Activated effector memory CD4-positive, alpha-beta T cell treated with Interleukin-2 at 50 U/mL for 16 hours (primary cell): ENCODE measurements at regions not wholly inside any gene's neighbourhood (a gene's known extent, or its start where the extent isn't known, plus 50 kb on each side); places are given as distances from the start of the nearest gene placed in this dataset.

Experiments
- DNase-seq: peaks from one replicate; pipeline ENCODE4 v3.0.0-alpha.2; 2020

- no peak for DNase-seq
Measured at GRCh38 chr6:9507136-9507895, 907.6 kb downstream of the TFAP2A start.

DNA sequence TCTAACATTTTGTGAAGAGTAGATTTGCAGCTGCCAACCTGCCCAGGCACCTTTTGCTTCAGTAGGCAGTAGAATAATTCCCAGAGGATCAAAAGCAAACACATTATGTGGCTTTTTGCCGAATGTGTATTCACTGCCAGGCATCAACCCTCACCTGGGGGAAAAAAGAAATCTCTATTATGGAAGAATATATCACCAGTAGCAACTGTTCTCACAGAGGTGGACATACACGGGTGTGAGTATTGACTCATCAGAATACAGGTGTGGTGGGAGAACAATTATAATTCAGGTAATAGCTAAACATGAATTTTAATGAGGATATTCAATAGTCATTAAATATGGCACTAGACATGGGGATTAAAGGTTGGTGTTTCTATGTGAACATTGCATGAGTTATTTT, 910.7 kb downstream of the TFAP2A start:
- DNase-seq = no peak

- DNase-seq = no peak
Measured at GRCh38 chr6:9503111-9503761, 911.6 kb downstream of the TFAP2A start.

GRCh38 chr6:9499709-9500108, 915.2 kb downstream of the TFAP2A start:
- DNase-seq = no peak

GRCh38 chr6:9496837-9497236, 918.0 kb downstream of the TFAP2A start:
- no peak for DNase-seq

DNA sequence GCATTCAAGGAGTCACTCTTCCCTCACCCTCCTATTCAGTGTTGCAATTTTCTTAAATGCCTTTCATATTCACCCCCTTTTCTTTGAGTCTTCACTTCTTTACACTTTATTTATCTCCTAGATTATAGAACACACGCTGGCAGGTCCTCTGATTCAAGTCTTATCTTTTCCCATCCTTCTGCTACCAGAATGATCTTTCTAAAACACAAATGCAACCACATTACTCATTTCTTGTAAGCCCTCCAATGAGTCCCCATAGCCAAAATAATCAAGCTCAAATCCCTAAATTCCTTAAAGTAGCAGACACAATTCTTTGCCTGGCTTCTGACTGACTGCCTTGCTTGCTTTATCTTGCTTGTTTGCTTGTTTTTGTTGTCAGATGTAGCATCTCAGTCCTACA, 920.0 kb downstream of the TFAP2A start:
- DNase-seq = no peak

DNA sequence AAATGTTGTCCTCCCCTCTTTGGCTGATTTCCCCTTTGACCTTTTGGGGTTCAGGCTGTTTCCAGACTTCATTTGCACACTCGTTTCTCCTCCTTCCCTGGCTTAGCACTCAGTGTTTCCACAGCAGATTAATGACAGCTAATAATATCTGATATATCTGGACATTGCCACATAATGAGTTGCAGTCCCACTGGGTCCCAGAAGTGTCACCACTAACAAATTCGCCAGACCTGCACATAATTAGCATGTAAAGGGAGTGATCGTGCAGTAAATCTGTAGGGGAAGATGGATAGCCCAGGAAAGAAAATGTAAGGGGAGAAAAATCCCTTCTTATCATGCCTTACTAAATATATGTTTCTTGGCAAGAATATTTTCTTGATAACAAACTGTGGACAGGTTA, 922.1 kb downstream of the TFAP2A start:
- no peak for DNase-seq

DNA sequence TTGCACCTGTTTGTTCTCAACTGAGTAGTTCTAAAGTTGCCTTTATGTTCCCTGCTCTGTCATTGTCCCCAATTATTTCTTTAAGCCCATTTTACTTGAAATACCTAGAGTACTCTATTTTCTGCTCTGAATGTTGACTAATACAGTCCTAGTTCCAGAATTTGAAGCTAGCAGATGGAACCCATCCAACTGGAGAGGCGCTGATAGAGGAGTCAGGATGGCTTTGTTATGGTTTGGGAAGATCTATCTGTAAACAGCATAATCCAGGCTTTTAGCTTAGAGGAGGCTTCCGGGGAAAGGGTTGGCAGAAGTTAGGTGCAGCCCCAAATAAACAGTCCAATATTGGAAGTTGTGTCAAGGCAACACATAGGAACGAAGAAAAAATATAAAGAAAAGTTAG, 927.7 kb downstream of the TFAP2A start:
- DNase-seq = no peak

GRCh38 chr6:9485992-9486391, 928.9 kb downstream of the TFAP2A start:
- DNase-seq = no peak

DNA sequence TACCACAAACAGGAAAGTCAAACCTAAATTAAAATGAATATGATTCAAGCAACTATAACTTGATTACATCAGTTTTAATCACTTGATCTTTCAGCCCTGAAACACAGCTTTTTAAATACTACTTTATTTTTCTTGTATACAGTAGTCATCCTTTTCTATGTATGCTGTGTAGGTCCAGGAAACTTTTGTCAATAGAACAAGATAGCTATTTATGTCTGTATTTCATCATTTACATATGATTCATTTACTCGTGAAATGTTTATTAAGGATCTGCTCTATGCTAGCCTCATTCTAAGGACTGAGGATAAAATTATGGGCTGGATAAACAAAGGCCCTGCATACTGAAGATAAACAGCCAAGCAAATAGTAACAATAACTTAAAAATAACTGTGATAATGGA, 930.2 kb downstream of the TFAP2A start:
- DNase-seq = no peak

- DNase-seq = no peak
Measured at GRCh38 chr6:9484091-9484490, 930.8 kb downstream of the TFAP2A start.

GRCh38 chr6:9482030-9482738, 932.7 kb downstream of the TFAP2A start:
- no peak for DNase-seq

DNA sequence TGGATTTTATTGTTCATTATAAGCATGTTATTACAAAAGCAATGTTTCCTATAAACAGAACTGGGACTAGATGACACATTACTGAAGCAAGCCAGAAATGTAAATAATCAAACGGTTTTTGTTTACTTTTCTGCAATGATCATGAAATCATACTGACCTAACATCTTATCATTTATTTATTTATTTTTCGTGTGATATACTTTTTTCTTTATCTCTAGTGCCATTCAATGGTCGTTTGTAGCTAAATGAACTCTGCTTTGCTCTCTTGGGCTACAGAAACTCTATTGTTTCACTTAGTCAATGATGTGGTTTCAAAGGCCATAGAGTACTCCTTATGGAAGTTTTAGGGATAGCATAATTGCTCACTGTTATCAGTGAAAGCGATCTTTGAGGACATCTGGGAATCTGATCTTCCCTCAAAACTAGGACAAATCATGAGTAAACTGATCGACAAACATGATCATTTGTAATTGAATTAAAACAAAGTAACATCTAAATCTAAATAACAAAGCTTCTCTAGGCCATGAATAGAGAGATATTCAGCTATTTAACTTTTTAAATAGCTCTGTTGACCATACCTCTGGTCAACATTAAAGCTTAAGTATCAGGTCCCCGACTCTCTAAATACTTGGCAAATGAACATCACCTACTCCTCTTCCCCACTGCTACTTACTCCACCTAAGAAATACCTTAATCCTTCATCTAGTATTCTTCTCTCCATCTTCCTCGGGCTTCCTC, 933.4 kb downstream of the TFAP2A start:
- no peak for DNase-seq

DNA sequence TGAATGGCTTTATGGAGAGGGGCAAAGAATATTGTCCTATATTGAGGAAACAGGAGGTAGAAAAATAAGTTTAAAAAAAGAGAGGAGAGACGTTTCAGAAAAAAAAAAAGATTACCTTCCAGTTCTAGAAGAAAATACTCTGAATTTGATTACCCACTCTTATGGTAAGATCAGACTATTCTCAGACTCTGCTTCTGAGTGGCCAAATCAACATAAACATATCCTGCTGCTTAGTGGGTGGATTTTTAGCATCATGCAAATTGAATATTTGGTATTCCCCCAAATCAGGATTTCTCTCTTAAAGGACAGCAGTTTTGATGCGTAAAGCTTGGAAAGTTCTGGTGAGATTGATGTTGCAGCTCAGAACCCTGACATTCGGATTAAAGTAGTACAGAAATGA, 946.6 kb downstream of the TFAP2A start:
- no peak for DNase-seq

- DNase-seq = no peak
Measured at GRCh38 chr6:9467741-9468140, 947.1 kb downstream of the TFAP2A start.

DNA sequence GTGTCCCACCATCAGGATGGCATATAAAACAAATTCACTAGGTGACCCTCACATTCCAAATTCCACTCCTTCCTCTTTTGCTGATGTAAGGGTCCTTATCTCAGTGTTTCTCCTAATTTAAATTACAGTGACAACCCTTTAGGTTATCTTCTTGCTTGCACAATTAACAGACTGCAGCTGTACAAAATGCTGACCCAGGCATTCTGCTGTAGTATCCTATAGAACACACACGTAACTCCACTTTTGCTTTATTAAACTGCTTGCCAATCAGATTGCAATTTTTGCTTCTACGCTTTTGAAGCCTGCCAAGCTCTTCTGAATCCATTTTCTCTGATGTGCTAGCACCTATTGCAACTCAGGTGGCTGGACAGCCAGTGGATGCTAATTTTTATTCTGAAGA, 950.3 kb downstream of the TFAP2A start:
- no peak for DNase-seq

GRCh38 chr6:9463311-9463710, 951.6 kb downstream of the TFAP2A start:
- no peak for DNase-seq

DNA sequence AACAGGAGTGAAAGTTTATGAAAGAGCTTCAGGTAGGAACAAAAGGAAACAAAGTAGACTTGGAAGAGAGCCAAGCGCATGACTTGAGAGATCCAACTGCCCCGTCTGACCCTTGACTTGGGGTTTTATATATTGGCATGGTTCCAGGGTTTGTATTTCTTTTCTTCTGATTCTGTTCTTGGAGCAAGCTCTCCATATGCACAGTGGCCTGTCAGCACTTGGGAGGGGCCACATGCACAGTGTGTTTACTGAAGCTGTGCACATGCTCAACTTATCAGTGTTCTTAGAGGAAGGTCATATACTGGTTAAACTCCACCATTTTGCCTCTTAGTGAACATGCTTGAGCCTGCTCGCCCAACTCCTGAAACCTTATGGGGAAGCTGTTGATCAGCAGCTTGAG, 953.7 kb downstream of the TFAP2A start:
- DNase-seq = no peak

- DNase-seq = no peak
Measured at GRCh38 chr6:9458424-9458823, 956.5 kb downstream of the TFAP2A start.

DNA sequence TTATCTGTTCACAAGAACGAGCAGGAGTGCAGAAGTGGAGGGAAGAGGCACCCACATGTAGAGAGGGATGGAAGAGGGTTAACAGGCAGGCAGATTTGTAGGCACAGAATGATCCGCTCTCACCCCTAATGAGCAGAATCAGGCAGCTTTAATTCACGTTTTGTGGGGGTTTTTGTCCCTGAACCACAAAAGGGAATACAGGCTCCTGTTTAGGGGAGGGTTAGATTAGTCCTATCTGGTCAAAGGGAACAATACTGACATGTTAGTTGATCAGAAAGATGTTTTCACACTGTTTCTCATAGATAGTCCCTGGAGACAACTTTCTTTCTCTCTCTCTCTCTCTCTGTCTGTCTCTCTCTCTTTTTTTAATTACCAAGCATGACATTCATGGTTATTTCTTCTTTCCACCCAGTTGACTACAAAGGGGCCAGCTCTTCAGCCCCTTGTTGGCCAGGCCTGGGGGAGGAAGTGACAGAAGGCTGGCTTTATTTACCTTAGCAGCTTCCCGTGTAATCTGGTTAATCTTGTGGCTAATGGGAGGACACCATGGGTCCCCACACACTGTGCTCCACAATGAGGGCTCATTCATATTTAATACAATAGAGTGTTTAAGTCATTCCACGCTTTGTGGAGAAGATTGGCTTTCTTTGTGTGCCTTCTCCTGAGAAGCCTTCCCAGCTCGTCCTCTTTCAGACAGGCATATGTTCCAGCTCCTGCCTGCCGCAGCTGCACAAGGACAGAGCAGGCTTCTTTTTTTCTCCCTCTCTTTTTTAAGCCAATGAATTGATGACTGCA, 958.8 kb downstream of the TFAP2A start:
- DNase-seq = no peak

DNA sequence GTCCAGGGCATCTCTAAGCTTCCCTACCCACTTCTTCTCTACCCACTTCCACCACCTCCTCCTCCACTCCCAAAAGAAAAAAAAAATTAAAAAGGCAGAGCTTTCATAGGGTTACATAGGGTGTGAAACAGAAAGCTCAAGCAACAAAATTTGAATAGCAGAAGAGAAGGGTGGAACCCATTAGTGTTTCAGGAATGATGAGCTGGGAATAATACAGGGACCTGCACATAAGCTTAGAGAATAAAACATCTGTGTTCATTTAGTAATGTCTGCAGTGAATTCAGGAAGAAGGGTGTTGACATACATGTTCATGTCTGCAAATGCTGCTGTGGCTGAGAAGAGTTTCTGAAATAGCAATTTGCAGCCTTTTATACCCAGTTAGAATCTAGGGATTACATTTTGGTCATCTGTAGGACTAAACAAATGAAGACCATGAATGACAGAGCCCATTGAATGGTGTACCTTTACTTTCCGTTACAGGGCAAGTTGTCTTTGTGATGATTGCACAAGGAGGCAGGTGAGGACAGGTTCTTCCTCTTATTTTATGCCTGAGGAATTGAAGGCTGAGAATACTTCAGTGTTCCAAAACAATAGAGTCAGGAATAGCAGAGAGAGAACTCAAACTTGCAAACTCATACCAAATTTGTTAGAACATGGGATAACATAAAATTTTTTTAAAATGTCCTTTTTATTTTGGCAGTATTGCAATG, 975.1 kb downstream of the TFAP2A start:
- DNase-seq = no peak

DNA sequence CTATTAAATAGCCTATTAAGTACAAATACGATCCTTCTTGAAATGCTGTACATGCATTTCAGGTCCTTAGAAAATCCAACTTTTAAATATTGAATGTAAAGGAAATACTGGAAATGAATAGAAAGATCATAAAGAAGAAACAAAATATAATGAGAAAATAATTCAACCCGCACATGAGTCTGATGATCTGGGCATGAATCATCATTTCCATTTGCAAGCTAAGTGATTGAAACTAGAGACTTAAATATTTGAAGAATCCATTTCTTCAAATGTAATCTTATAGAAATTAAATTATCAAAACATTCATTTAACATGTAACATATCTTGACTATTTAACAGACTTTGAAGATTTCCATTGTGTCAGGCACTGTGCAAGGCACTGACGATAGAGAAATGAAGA, 977.0 kb downstream of the TFAP2A start:
- no peak for DNase-seq
